H1 (cell line): ENCODE measurements at regions not wholly inside any gene's neighbourhood (a gene's known extent, or its start where the extent isn't known, plus 50 kb on each side); places are given as distances from the start of the nearest gene placed in this dataset.

Source experiments
- BRCA1 ChIP-seq: IDR thresholded peaks from 2 replicates; pipeline ENCODE4 v1.6.1; 2012; ENCODE audit warnings: low read depth, low read length, improper control_type of control experiment
- CEBPB ChIP-seq: IDR thresholded peaks from 2 replicates; pipeline ENCODE4 v1.6.1; 2012; ENCODE audit warnings: low read depth, low read length
- CHD2 ChIP-seq: IDR thresholded peaks from 2 replicates; pipeline ENCODE4 v1.6.1; 2012; ENCODE audit warnings: low read length, improper control_type of control experiment
- CREB1 ChIP-seq: IDR thresholded peaks from 2 replicates; pipeline ENCODE4 v1.6.1; 2012; ENCODE audit warnings: inconsistent platforms
- CTCF ChIP-seq, 3 experiments: IDR thresholded peaks; 1 replicate in 2 of 3; 2 replicates in 1 of 3; pipeline versions ENCODE4 v1.5.1 to v1.6.1; 2011; ENCODE audit warnings: low read length in 3 of 3, mild to moderate bottlenecking in 3 of 3, inconsistent platforms in 2 of 3, low read depth in 1 of 3, moderate library complexity in 1 of 3; ENCODE audit not compliant: insufficient read depth in 1 of 3; ENCODE audit errors: control extremely low read depth in 1 of 3
- EP300 ChIP-seq, 2 experiments: IDR thresholded peaks; 1 replicate in 1 of 2; 2 replicates in 1 of 2; pipeline ENCODE4 v1.6.1; 2011 to 2012; ENCODE audit warnings: low read depth in 2 of 2, low read length in 2 of 2, mild to moderate bottlenecking in 2 of 2, borderline replicate concordance in 1 of 2, inconsistent platforms in 1 of 2, moderate library complexity in 1 of 2
- EZH2 ChIP-seq: fragments of 200-600 bp; sonication (generic); IDR thresholded peaks from 2 replicates; pipeline ENCODE4 v1.7.1; 2012; ENCODE audit warnings: low read depth, mild to moderate bottlenecking, moderate library complexity, low read length, inconsistent platforms; ENCODE audit not compliant: severe bottlenecking
- POLR2A ChIP-seq, 2 experiments: IDR thresholded peaks; 1 replicate in 1 of 2; 2 replicates in 1 of 2; pipeline ENCODE4 v1.6.1; 2011; ENCODE audit warnings: low read depth in 2 of 2, low read length in 2 of 2, mild to moderate bottlenecking in 2 of 2; ENCODE audit errors: control extremely low read depth in 1 of 2
- SUZ12 ChIP-seq: fragments of 200-600 bp; sonication (generic); IDR thresholded peaks from 2 replicates; pipeline ENCODE4 v1.6.1; 2012; ENCODE audit warnings: mild to moderate bottlenecking, inconsistent platforms, low read length, moderate library complexity, mixed read lengths
- TBP ChIP-seq: IDR thresholded peaks from 2 replicates; pipeline ENCODE4 v1.6.1; 2011; ENCODE audit warnings: low read depth, low read length, improper control_type of control experiment
- YY1 ChIP-seq: IDR thresholded peaks from 2 replicates; pipeline ENCODE4 v1.6.1; 2011; ENCODE audit warnings: low read depth, mild to moderate bottlenecking, low read length

GRCh38 chr10:78961760-78962159, 107.0 kb upstream of the ZMIZ1 start:
- TF ChIP-seq BRCA1 (no peak), CHD2 (no peak), CEBPB (no peak), CTCF (IDR thresholded peaks at IDR 0.05; ENCODE audit: control extremely low read depth in 1 of 3, insufficient read depth in 1 of 3, low read depth in 1 of 3, low read length in 3 of 3) (no peak), YY1 (no peak), CREB1 (no peak), POLR2A (IDR thresholded peaks at IDR 0.05; ENCODE audit: control extremely low read depth in 1 of 2, low read depth in 2 of 2, low read length in 2 of 2) (no peak), TBP (no peak), EP300 (IDR thresholded peaks at IDR 0.05; ENCODE audit: borderline replicate concordance in 1 of 2, low read depth in 2 of 2, low read length in 2 of 2) (no peak), EZH2 (no peak), SUZ12 (no peak)
